Fibroblast of lung (primary cell): ENCODE measurements at regions not wholly inside any gene's neighbourhood (a gene's known extent, or its start where the extent isn't known, plus 50 kb on each side); places are given as distances from the start of the nearest gene placed in this dataset.

Experiments used
- DNase-seq, 2 donors: peaks; one replicate each; pipeline versions ENCODE4 v3.0.0 to v3.0.0-alpha.2; 2010; ENCODE audit warnings: low read depth in 2 of 2
- H2AFZ ChIP-seq: 2 replicates; pipeline ENCODE4 v1.5.1; 2012; ENCODE audit warnings: low read length, control low read depth, inconsistent platforms
- H3K27ac ChIP-seq: 2 replicates; pipeline ENCODE4 v1.5.1; 2011; ENCODE audit warnings: low read length, control low read depth; ENCODE audit not compliant: insufficient read depth
- H3K27me3 ChIP-seq: 2 replicates; pipeline ENCODE4 v1.5.1; 2011; ENCODE audit warnings: mild to moderate bottlenecking, low read length; ENCODE audit not compliant: control insufficient read depth, insufficient read depth
- H3K36me3 ChIP-seq: 2 replicates; pipeline ENCODE4 v1.5.1; 2011; ENCODE audit warnings: low read length; ENCODE audit not compliant: control insufficient read depth, insufficient read depth
- H3K4me1 ChIP-seq: 2 replicates; pipeline ENCODE4 v1.5.1; 2011; ENCODE audit warnings: low read length; ENCODE audit not compliant: control insufficient read depth, insufficient read depth; ENCODE audit errors: extremely low read depth
- H3K4me2 ChIP-seq: 2 replicates; pipeline ENCODE4 v1.5.1; 2011; ENCODE audit warnings: low read length, control low read depth; ENCODE audit not compliant: insufficient read depth; ENCODE audit errors: extremely low read depth
- H3K4me3 ChIP-seq, 4 experiments: fragments of 200-600 bp in 1 of 4; sonication (generic) in 1 of 4; replicated peaks in 1 of 4; 2 replicates each; pipeline ENCODE4 v1.5.1; 2011 to 2016; ENCODE audit warnings: low read length in 4 of 4, low read depth in 3 of 4, mild to moderate bottlenecking in 3 of 4, control low read depth in 2 of 4, inconsistent platforms in 1 of 4, mixed read lengths in 1 of 4; ENCODE audit not compliant: insufficient read depth in 1 of 4; ENCODE audit errors: control extremely low read depth in 1 of 4
- H3K79me2 ChIP-seq: 2 replicates; pipeline ENCODE4 v1.5.1; 2012; ENCODE audit warnings: mild to moderate bottlenecking, low read length, inconsistent platforms; ENCODE audit not compliant: control insufficient read depth, insufficient read depth
- H3K9ac ChIP-seq: 2 replicates; pipeline ENCODE4 v1.5.1; 2011; ENCODE audit warnings: mild to moderate bottlenecking, low read length, control low read depth; ENCODE audit not compliant: insufficient read depth
- H3K9me3 ChIP-seq: 2 replicates; pipeline ENCODE4 v1.5.1; 2012; ENCODE audit warnings: low read depth, low read length; ENCODE audit not compliant: control insufficient read depth, insufficient read depth
- H4K20me1 ChIP-seq: 2 replicates; pipeline ENCODE4 v1.5.1; 2011; ENCODE audit warnings: low read length; ENCODE audit not compliant: control insufficient read depth, insufficient read depth; ENCODE audit errors: extremely low read depth
- CTCF ChIP-seq, 2 donors: IDR thresholded peaks in 1 of 2; conservative IDR thresholded peaks in 1 of 2; 1 replicate in 1 of 2; 2 replicates in 1 of 2; pipeline ENCODE4 v1.5.1; 2011 to 2012; ENCODE audit warnings: low read length in 2 of 2, control low read depth in 1 of 2, inconsistent platforms in 1 of 2, low read depth in 1 of 2, mild to moderate bottlenecking in 1 of 2
- EZH2 ChIP-seq: IDR thresholded peaks from 2 replicates; pipeline ENCODE4 v1.5.1; 2012; ENCODE audit warnings: low read length, control low read depth, mild to moderate bottlenecking; ENCODE audit errors: missing control alignments

- Histone ChIP-seq H2AFZ (no peak overlapping the region), H3K9me3 (no peaks in the 10 kb centered on the region), H3K4me2 (no peak overlapping the region), H3K4me3 (no peak overlapping the region), H3K9ac (no peak overlapping the region), H4K20me1 (no peaks in the 10 kb centered on the region), H3K27ac (no peak overlapping the region), H3K79me2 (no peaks in the 10 kb centered on the region), H3K27me3 (no peaks in the 10 kb centered on the region), H3K4me1 (no peaks in the 10 kb centered on the region), H3K36me3 (no peaks in the 10 kb centered on the region)
- no peak for DNase-seq
- no peak for TF ChIP-seq EZH2
- no peak for TF ChIP-seq CTCF (conservative IDR thresholded peaks at IDR 0.05 in 1 of 2, IDR thresholded peaks at IDR 0.05 in 1 of 2; ENCODE audit: low read depth in 1 of 2, low read length in 2 of 2)
These were observed 545.0 kb downstream of the PYDC2 start for GRCh38 chr3:192005989-192006388.

GRCh38 chr3:192009903-192010302 is 548.9 kb downstream of the PYDC2 start:
- Histone ChIP-seq H3K27me3 (no peaks in the 10 kb centered on the region), H4K20me1 (no peaks in the 10 kb centered on the region), H3K4me3 (no peak overlapping the region), H3K9ac (no peak overlapping the region), H3K27ac (no peak overlapping the region), H3K9me3 (no peaks in the 10 kb centered on the region), H2AFZ (no peak overlapping the region), H3K79me2 (no peaks in the 10 kb centered on the region), H3K4me2 (no peak overlapping the region), H3K36me3 (no peaks in the 10 kb centered on the region), H3K4me1 (no peaks in the 10 kb centered on the region)
- no peak for TF ChIP-seq CTCF (conservative IDR thresholded peaks at IDR 0.05 in 1 of 2, IDR thresholded peaks at IDR 0.05 in 1 of 2; ENCODE audit: low read depth in 1 of 2, low read length in 2 of 2)
- no peak for TF ChIP-seq EZH2
- DNase-seq, result no peak

GRCh38 chr3:192010490-192010889 is 549.5 kb downstream of the PYDC2 start:
- H3K9me3 ChIP-seq, result no peaks in the 10 kb centered on the region
- no peaks in the 10 kb centered on the region for H3K36me3 ChIP-seq
- no peaks in the 10 kb centered on the region for H3K79me2 ChIP-seq
- no peak overlapping the region for H3K4me3 ChIP-seq
- H3K4me1 ChIP-seq, result no peaks in the 10 kb centered on the region
- no peak overlapping the region for H3K4me2 ChIP-seq
- no peak overlapping the region for H3K9ac ChIP-seq
- DNase-seq, result no peak
- H3K27me3 ChIP-seq, result no peaks in the 10 kb centered on the region
- TF ChIP-seq CTCF (conservative IDR thresholded peaks at IDR 0.05 in 1 of 2, IDR thresholded peaks at IDR 0.05 in 1 of 2; ENCODE audit: low read depth in 1 of 2, low read length in 2 of 2) (no peak), EZH2 (no peak)
- no peak overlapping the region for H2AFZ ChIP-seq
- H4K20me1 ChIP-seq, result no peaks in the 10 kb centered on the region
- H3K27ac ChIP-seq, result no peak overlapping the region
